ENCODE measurements at regions not wholly inside any gene's neighbourhood (a gene's known extent, or its start where the extent isn't known, plus 50 kb on each side); places are given as distances from the start of the nearest gene placed in this dataset.

DNA sequence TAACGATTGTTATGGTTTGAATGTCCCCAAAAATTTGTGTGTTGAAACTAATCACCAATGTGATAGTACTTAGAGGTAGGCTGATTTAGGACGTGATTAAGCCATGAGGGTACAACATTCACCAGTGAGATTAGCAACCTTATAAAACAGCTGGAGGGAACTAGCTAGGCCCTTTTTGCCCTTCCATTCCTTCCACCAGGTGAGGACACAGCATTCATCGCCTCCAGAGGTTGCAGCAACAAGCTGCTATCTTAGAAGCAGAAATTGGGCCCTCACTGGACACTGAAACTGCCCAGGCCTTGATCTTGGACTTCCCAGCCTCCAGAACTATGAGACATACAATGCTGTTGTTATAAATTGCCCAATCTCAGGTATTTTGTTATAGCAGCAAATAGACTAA, 340.7 kb upstream of the JARID2 start:
- H3K36me3 ChIP-seq (ENCODE audit: control insufficient read depth, insufficient read depth, low read length): no peaks in the 10 kb centered on the region
- H3K4me1 ChIP-seq (ENCODE audit: control insufficient read depth, insufficient read depth, low read length): no peaks in the 10 kb centered on the region
- DNase-seq (ENCODE audit: low read depth, low spot score): no peak
- H3K27ac ChIP-seq (ENCODE audit: low read length): no peak overlapping the region
- no peak overlapping the region for H3K4me3 ChIP-seq (ENCODE audit: low read length)
- H3K9me3 ChIP-seq (ENCODE audit: control insufficient read depth, insufficient read depth, low read length): no peaks in the 10 kb centered on the region
- H3K27me3 ChIP-seq (ENCODE audit: control insufficient read depth, insufficient read depth, low read length): no peaks in the 10 kb centered on the region
- WGBS (ENCODE audit: insufficient coverage, insufficient read length): no CpG with 5 or more reads among the region's 3 CpGs

DNA sequence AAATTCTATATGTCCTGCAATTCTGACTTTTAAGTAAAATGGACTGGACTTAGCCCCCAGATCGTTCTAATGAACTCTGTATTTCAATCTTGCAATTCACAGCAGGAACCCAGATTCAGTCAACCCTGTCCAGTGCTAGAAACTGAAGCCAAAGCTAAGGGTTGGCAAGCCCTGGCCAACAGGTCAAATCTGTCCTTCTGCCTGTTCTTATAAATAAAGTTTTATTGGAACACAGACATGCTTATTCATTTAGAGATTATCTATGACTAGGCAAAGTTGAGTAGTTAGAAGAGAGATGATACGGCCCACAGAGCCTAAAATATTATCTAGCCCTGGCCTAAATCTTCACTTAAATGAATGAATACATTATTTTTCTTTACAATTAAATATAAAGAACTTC, 339.2 kb upstream of the JARID2 start:
- WGBS (ENCODE audit: insufficient coverage, insufficient read length): no CpG with 5 or more reads among the region's 2 CpGs
- no peak overlapping the region for H3K27ac ChIP-seq (ENCODE audit: low read length)

DNA sequence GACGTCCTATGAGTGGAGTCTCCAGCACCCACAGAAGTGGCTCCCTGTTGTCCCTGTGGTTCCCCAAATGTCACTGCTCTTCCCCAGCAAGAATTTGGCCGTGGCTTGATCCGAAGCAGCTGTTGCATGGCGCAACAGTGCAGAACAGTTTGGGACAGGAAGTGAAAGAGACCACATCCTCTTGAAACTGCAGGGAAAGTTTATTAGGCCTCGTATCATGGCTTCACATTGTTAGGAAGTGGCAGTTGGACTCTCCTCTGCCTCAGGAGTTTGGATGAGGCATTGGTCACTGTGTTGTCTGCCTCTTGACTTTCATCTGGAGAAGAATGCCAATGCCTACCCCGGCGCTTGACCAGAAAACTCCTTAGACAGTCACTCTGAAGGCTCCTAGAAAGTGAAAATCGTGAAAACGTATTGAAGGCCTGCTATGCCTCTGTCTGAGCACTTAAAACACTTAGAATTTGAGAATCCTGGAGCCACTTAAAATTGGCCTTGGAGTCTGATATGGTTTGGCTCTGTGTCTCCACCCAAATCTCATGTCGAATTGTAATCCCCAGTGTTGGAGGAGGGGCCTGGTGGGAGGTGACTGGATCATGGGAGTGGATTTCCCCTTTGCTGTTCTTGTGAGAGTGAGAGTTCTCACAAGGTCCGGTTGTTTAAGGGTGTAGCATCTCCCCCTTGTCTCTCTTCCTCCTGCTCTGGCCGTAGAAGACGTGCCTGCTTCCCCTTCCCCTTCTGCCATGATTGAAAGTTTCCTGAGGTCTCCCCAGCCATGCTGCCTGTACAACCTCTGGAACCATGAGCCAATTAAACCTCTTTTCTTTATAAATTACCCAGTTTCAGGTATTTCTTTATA, 334.9 kb upstream of the JARID2 start:
- no peaks in the 10 kb centered on the region for H3K9me3 ChIP-seq (ENCODE audit: control insufficient read depth, insufficient read depth, low read length)
- H3K4me1 ChIP-seq (ENCODE audit: control insufficient read depth, insufficient read depth, low read length): no peaks in the 10 kb centered on the region
- no CpG with 5 or more reads among the region's 13 CpGs for WGBS (ENCODE audit: insufficient coverage, insufficient read length)
- DNase-seq (ENCODE audit: low read depth, low spot score): no peak
- H3K36me3 ChIP-seq (ENCODE audit: control insufficient read depth, insufficient read depth, low read length): no peaks in the 10 kb centered on the region; the same call in 1 of the 2 replicates
- no peak overlapping the region for H3K27ac ChIP-seq (ENCODE audit: low read length)
- no peaks in the 10 kb centered on the region for H3K27me3 ChIP-seq (ENCODE audit: control insufficient read depth, insufficient read depth, low read length)
- no peak overlapping the region for H3K4me3 ChIP-seq (ENCODE audit: low read length)

More for the DNA sequence above, 339.2 kb upstream of the JARID2 start:
- DNase-seq (ENCODE audit: low read depth, low spot score): no peak
- Histone ChIP-seq H3K4me3 (ENCODE audit: low read length) (no peak overlapping the region), H3K4me1 (ENCODE audit: control insufficient read depth, insufficient read depth, low read length) (no peaks in the 10 kb centered on the region), H3K36me3 (ENCODE audit: control insufficient read depth, insufficient read depth, low read length) (no peaks in the 10 kb centered on the region), H3K27me3 (ENCODE audit: control insufficient read depth, insufficient read depth, low read length) (no peaks in the 10 kb centered on the region), H3K9me3 (ENCODE audit: control insufficient read depth, insufficient read depth, low read length) (no peaks in the 10 kb centered on the region)

DNA sequence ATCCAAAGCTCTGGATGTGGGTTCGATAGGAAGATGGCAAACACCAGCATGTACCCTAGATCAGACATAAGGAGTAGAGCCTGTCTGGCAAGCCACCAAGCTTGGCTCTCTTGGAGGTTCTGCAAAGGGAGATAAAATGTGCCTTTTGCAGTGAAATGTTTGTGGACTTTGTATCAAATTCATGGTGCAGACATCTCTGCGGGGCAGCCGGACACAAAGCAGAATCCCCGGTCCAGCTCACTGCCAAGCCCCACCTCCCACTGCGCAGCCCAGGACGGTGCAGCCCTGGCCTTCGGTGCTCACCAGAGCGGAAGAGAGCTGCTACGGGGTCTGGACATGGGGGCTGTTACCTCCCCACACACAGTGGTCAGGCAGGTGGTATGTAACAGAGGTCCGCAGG, 333.6 kb upstream of the JARID2 start:
- H3K36me3 ChIP-seq (ENCODE audit: control insufficient read depth, insufficient read depth, low read length): no peaks in the 10 kb centered on the region; the same call in 1 of the 2 replicates
- H3K4me1 ChIP-seq (ENCODE audit: control insufficient read depth, insufficient read depth, low read length): no peaks in the 10 kb centered on the region
- no peak for DNase-seq (ENCODE audit: low read depth, low spot score)
- no peak overlapping the region for H3K27ac ChIP-seq (ENCODE audit: low read length)
- H3K9me3 ChIP-seq (ENCODE audit: control insufficient read depth, insufficient read depth, low read length): no peaks in the 10 kb centered on the region
- WGBS (ENCODE audit: insufficient coverage, insufficient read length): no CpG with 5 or more reads among the region's 10 CpGs
- no peak overlapping the region for H3K4me3 ChIP-seq (ENCODE audit: low read length)
- no peaks in the 10 kb centered on the region for H3K27me3 ChIP-seq (ENCODE audit: control insufficient read depth, insufficient read depth, low read length)

DNA sequence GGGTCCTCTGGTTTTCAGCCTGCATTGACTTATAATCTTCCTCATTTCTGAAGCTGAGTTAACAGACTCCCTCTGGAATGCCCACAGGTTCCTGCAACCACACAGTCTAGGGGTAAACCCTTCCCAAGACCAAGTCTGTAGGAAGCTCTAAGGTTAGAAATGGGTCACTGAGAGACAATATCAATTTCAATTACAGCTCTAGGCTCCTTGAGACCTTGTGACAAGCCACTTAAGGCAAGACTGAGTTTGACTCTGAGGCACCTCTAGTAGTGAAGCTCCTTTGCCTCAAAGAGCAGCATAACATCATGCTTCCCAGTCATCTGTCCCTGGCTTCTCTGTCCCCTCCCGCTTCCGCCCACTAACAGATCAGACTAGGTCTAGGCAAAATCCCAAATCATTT, 333.2 kb upstream of the JARID2 start:
- Histone ChIP-seq H3K4me1 (ENCODE audit: control insufficient read depth, insufficient read depth, low read length) (no peaks in the 10 kb centered on the region), H3K27ac (ENCODE audit: low read length) (no peak overlapping the region)
- WGBS (ENCODE audit: insufficient coverage, insufficient read length): no CpG with 5 or more reads among the region's 2 CpGs

DNA sequence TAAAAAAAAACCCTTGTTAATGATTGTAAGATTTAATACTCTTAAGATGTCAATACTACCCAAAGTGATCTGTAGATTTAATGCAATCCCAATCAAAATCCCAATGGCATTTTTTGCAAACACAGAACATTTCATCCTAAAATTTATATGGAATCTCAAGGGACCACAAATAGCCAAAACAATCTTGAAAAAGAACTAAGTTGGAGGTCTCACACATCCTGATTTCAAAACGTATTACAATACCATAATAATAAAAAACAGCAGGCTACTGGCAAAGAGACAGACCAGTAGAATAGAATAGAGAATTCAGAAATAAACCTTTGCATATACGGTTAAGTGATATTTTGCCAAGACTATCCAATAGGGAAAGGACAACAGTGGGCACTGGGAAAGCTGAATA, 331.9 kb upstream of the JARID2 start:
- DNase-seq (ENCODE audit: low read depth, low spot score): no peak
- H3K4me1 ChIP-seq (ENCODE audit: control insufficient read depth, insufficient read depth, low read length): no peaks in the 10 kb centered on the region
- no CpG with 5 or more reads among the region's 2 CpGs for WGBS (ENCODE audit: insufficient coverage, insufficient read length)
- no peaks in the 10 kb centered on the region; the same call in 1 of the 2 replicates for H3K36me3 ChIP-seq (ENCODE audit: control insufficient read depth, insufficient read depth, low read length)
- no peak overlapping the region for H3K4me3 ChIP-seq (ENCODE audit: low read length)
- no peaks in the 10 kb centered on the region for H3K27me3 ChIP-seq (ENCODE audit: control insufficient read depth, insufficient read depth, low read length)
- no peak overlapping the region for H3K27ac ChIP-seq (ENCODE audit: low read length)
- no peaks in the 10 kb centered on the region for H3K9me3 ChIP-seq (ENCODE audit: control insufficient read depth, insufficient read depth, low read length)

More for the DNA sequence above, 333.2 kb upstream of the JARID2 start:
- no peak for DNase-seq (ENCODE audit: low read depth, low spot score)
- Histone ChIP-seq H3K27me3 (ENCODE audit: control insufficient read depth, insufficient read depth, low read length) (no peaks in the 10 kb centered on the region), H3K36me3 (ENCODE audit: control insufficient read depth, insufficient read depth, low read length) (no peaks in the 10 kb centered on the region; the same call in 1 of the 2 replicates), H3K9me3 (ENCODE audit: control insufficient read depth, insufficient read depth, low read length) (no peaks in the 10 kb centered on the region), H3K4me3 (ENCODE audit: low read length) (no peak overlapping the region)

DNA sequence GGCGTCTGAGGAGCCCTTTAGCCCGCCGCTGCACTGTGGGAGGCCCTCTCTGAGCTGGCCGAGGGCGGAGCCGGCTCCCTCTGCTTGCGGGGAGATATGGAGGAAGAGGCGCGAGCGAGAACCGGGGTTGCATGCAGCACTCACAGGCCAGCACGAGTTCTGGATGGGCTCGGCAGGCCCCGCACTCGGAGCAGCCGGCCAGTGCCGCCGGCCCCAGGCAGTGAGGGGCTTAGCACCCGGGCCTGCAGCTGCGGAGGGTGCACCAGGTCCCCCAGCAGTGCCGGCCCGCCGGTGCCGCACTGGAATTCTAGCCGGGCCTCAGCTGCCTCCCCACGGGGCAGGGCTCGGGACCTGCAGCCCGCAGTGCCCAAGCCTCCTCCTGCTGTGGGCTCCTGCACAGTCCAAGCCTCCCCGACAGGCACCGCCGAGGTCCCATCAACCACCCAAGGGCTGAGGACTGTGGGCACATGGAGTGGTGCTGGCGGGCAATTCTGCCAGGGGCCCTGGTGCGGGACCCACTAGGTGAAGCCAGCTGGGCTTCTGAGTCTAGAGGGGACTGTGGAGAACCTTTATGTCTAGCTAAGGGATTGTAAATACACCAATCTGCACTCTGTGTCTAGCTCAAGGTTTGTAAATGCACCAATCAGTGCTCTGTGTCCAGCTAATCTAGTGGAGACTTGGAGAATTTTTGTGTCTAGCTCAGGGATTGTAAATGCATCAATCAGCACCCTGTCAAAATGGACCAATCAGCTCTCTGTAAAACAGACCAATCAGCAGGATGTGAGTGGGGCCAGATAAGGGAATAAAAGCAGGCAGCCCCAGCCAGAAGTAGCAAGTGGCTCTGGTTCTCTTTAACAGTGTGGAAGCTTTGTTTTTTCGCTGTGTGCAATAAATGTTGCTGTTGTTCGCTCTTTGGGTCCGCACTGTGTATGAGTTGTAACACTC, 329.7 kb upstream of the JARID2 start:
- Histone ChIP-seq H3K4me3 (ENCODE audit: low read length) (no peak overlapping the region), H3K27ac (ENCODE audit: low read length) (no peak overlapping the region), H3K4me1 (ENCODE audit: control insufficient read depth, insufficient read depth, low read length) (no peaks in the 10 kb centered on the region; the same call in 1 of the 2 replicates), H3K9me3 (ENCODE audit: control insufficient read depth, insufficient read depth, low read length) (no peaks in the 10 kb centered on the region), H3K27me3 (ENCODE audit: control insufficient read depth, insufficient read depth, low read length) (no peaks in the 10 kb centered on the region), H3K36me3 (ENCODE audit: control insufficient read depth, insufficient read depth, low read length) (no peaks in the 10 kb centered on the region; the same call in 1 of the 2 replicates)
- WGBS (ENCODE audit: insufficient coverage, insufficient read length): no CpG with 5 or more reads among the region's 36 CpGs
- DNase-seq (ENCODE audit: low read depth, low spot score): no peak

DNA sequence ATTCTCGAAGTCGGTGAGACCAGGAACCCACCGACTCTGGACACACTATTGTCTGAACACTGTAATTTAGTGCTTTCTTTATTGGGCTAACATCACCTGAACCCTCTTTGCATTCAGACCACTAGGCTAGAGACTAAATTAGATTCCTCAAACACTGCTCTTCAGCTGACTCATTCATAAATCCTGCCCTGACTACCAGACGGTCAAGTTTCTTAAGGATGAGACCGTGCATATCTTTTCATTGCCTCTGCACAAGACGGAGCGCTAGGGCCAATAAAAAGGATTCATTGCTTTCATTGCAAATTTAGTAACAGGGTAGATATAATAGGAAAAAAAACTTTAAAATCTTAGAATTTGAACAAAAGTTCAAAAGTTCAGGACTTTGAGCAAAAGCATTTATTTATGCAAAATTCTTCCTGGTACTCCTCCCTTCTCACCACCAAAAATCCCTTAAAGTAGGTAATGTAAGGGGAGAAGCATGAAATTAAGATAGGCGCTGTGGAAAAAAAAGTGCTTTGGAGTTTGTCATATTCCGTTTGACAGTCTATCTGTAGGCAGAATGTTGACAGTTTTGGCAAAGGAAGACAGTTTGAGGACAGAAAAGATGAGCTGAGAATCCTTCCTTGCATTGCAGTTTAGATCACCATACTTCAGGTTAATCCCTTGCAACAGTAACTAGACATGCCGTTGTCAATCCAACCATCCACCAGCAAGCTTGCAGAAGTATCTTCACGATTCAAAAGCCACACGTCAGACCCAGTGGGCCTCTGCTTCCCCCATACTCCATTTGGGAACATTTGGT, 328.6 kb upstream of the JARID2 start:
- Histone ChIP-seq H3K27ac (ENCODE audit: low read length) (no peak overlapping the region), H3K9me3 (ENCODE audit: control insufficient read depth, insufficient read depth, low read length) (no peaks in the 10 kb centered on the region), H3K4me1 (ENCODE audit: control insufficient read depth, insufficient read depth, low read length) (no peaks in the 10 kb centered on the region; the same call in 1 of the 2 replicates), H3K27me3 (ENCODE audit: control insufficient read depth, insufficient read depth, low read length) (no peaks in the 10 kb centered on the region), H3K4me3 (ENCODE audit: low read length) (no peak overlapping the region), H3K36me3 (ENCODE audit: control insufficient read depth, insufficient read depth, low read length) (no peaks in the 10 kb centered on the region; the same call in 1 of the 2 replicates)
- WGBS (ENCODE audit: insufficient coverage, insufficient read length): no CpG with 5 or more reads among the region's 12 CpGs
- DNase-seq (ENCODE audit: low read depth, low spot score): no peak

DNA sequence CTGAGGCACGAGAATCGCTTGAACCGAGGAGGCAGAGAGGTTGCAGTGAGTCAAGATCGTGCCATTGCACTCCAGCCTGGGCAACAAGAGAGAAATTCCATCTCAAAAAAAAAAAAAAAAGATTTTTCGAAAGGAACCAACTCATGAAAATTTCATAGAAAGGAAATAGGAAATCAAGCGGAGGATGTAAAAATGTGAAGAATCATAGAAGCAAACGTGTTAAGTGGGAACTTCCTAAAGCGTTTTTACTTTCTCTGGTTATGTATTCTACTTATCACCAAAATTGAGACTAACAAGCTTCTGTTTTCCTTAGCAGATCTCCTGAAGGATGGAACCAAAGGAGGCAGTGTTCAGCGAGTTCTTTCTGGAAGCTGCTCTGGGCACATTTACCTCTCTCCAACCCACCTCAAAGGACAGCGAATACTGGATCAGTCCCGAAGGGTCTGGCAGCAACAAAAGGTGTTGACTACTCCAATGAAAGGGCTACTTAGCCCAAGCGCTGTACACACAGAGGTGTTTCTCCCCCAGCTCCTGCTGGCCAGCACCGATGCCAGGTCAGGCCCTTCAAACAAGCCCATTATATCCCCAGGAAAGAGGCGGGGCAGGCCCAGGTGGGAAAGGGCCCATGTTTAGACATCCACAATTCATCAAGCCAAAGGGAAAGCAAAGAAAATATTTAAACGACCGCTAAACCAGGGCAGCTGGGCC, 327.5 kb upstream of the JARID2 start:
- WGBS (ENCODE audit: insufficient coverage, insufficient read length): no CpG with 5 or more reads among the region's 16 CpGs

More for the DNA sequence above, 327.5 kb upstream of the JARID2 start:
- DNase-seq (ENCODE audit: low read depth, low spot score): no peak
- Histone ChIP-seq H3K27me3 (ENCODE audit: control insufficient read depth, insufficient read depth, low read length) (no peaks in the 10 kb centered on the region), H3K27ac (ENCODE audit: low read length) (no peak overlapping the region), H3K9me3 (ENCODE audit: control insufficient read depth, insufficient read depth, low read length) (no peaks in the 10 kb centered on the region), H3K4me3 (ENCODE audit: low read length) (no peak overlapping the region), H3K36me3 (ENCODE audit: control insufficient read depth, insufficient read depth, low read length) (no peaks in the 10 kb centered on the region; the same call in 1 of the 2 replicates), H3K4me1 (ENCODE audit: control insufficient read depth, insufficient read depth, low read length) (no peaks in the 10 kb centered on the region; the same call in 1 of the 2 replicates)
